ENCODE measurements at regions not wholly inside any gene's neighbourhood (a gene's known extent, or its start where the extent isn't known, plus 50 kb on each side); places are given as distances from the start of the nearest gene placed in this dataset.
A peak's percentile ranks its signal among the peaks of the same experiment; 100 is the strongest.

- WGBS, result 7% methylated on average over 3 of the region's 3 CpGs
- no peak overlapping the region for H3K27ac ChIP-seq (ENCODE audit: low read length)
- H3K27me3 ChIP-seq (ENCODE audit: control insufficient read depth, insufficient read depth), result no peaks in the 10 kb centered on the region
- DNase-seq, result peak; percentile 11 to 41 (median 29)
- H3K4me1 ChIP-seq (ENCODE audit: control insufficient read depth, insufficient read depth, low read length), result no peaks in the 10 kb centered on the region
- H3K4me3 ChIP-seq (ENCODE audit: low read length), result no peak overlapping the region
- intact Hi-C loops (cut with DNase I), result no loop called here
- ATAC-seq, result no peak
- H3K9me3 ChIP-seq (ENCODE audit: control insufficient read depth, low read length), result no peaks in the 10 kb centered on the region
Measured at GRCh38 chr18:68623342-68623741, 91.6 kb downstream of the TMX3 start.

GRCh38 chr18:68611311-68611710 lies 103.6 kb downstream of the TMX3 start:
- peaks cover 2% of the 10 kb centered on the region for H3K4me1 ChIP-seq (ENCODE audit: control insufficient read depth, insufficient read depth, low read length)
- no peak for ATAC-seq
- WGBS, result 78% methylated on average over 4 of the region's 4 CpGs

GRCh38 chr18:68608851-68609490 lies 105.9 kb downstream of the TMX3 start:
- Histone ChIP-seq H3K4me3 (ENCODE audit: low read length) (no peak overlapping the region), H3K9me3 (ENCODE audit: control insufficient read depth, low read length) (no peaks in the 10 kb centered on the region), H3K27ac (ENCODE audit: low read length) (no peak overlapping the region), H3K27me3 (ENCODE audit: control insufficient read depth, insufficient read depth) (no peaks in the 10 kb centered on the region), H3K4me1 (ENCODE audit: control insufficient read depth, insufficient read depth, low read length) (peaks cover 2% of the 10 kb centered on the region)
- intact Hi-C loops (cut with DNase I), result no loop called here
- DNase-seq (no peak), ATAC-seq (no peak)
- 63% methylated on average over 6 of the region's 6 CpGs for WGBS

More at GRCh38 chr18:68611311-68611710, 103.6 kb downstream of the TMX3 start:
- H3K4me3 ChIP-seq (ENCODE audit: low read length), result no peak overlapping the region
- H3K27ac ChIP-seq (ENCODE audit: low read length), result no peak overlapping the region
- H3K27me3 ChIP-seq (ENCODE audit: control insufficient read depth, insufficient read depth), result no peaks in the 10 kb centered on the region
- intact Hi-C loops (cut with DNase I), result no loop called here
- H3K9me3 ChIP-seq (ENCODE audit: control insufficient read depth, low read length), result no peaks in the 10 kb centered on the region
- no peak for DNase-seq

DNA sequence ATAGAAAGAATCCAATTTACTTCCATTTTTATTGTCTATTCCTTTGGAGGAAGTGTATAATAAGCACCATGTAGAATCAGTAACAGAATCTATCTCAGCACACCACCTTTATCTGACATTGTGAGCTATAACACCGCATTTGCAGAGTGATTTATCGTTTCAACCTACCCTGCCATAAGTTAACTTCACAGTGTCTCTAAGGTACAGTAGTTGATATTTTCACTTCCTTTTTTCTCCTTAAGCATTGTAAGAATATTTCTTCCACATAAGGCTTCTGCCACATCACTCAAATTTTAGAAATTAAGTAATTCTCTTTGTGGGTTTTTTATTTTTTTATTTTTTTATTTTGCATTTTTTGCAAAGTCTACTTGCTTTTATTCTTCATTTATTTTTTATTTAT lies 107.1 kb downstream of the TMX3 start:
- no peaks in the 10 kb centered on the region for H3K9me3 ChIP-seq (ENCODE audit: control insufficient read depth, low read length)
- no peak for ATAC-seq
- H3K27me3 ChIP-seq (ENCODE audit: control insufficient read depth, insufficient read depth), result no peaks in the 10 kb centered on the region
- no peak overlapping the region for H3K27ac ChIP-seq (ENCODE audit: low read length)
- 91% methylated on average over 2 of the region's 2 CpGs for WGBS
- no peak overlapping the region for H3K4me3 ChIP-seq (ENCODE audit: low read length)
- DNase-seq, result no peak
- H3K4me1 ChIP-seq (ENCODE audit: control insufficient read depth, insufficient read depth, low read length), result peaks cover 2% of the 10 kb centered on the region
- intact Hi-C loops (cut with DNase I), result no loop called here

DNA sequence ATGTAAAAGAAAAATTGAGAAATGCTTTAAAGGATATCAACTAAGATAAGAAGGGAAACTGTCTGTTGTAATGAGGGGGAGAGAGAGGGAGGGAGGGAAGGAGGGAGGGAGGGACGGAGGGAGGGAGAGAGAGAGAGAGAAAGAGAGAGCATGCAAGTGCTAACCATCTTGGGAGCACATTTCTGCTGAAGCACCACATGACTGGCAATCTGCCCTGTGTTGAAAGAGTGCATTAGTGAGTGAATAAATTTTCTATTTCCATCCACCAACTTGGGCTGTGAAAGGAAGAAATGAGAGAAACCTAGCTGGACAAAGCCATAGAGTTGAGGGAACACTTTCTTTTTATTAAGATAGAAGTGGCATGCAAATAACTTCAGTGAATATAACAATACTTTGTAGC lies 110.7 kb downstream of the TMX3 start:
- WGBS, result 31% methylated on average over 1 of the region's 1 CpG

DNA sequence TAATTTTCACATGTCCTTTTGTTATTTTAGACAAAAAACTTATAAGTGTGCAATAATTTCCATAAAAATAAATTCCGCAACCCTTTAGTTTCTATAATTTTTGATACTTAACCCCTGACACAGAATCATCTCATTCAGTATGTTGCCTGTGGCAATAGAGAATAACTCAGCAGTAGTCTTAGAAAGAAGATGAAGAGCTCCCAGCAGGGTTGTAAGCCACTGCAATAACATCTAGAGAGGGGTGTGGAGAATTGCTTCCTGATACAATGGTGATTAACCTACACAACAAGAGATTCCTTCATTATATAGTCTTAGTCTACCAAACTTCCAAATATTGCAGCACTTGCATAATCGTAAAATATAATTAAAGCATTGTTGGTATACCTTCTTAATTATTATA lies 118.9 kb downstream of the TMX3 start:
- no peak for DNase-seq
- H3K27me3 ChIP-seq (ENCODE audit: control insufficient read depth, insufficient read depth), result no peaks in the 10 kb centered on the region
- WGBS, result 72% methylated on average over 2 of the region's 2 CpGs
- H3K4me3 ChIP-seq (ENCODE audit: low read length), result no peak overlapping the region
- intact Hi-C loops (cut with DNase I), result no loop called here
- ATAC-seq, result no peak
- H3K27ac ChIP-seq (ENCODE audit: low read length), result no peak overlapping the region
- H3K9me3 ChIP-seq (ENCODE audit: control insufficient read depth, low read length), result no peaks in the 10 kb centered on the region
- H3K4me1 ChIP-seq (ENCODE audit: control insufficient read depth, insufficient read depth, low read length), result no peaks in the 10 kb centered on the region

More for the DNA sequence above, 110.7 kb downstream of the TMX3 start:
- peaks cover 2% of the 10 kb centered on the region for H3K4me1 ChIP-seq (ENCODE audit: control insufficient read depth, insufficient read depth, low read length)
- intact Hi-C loops (cut with DNase I), result no loop called here
- no peak overlapping the region for H3K4me3 ChIP-seq (ENCODE audit: low read length)
- DNase-seq (no peak), ATAC-seq (no peak)
- no peaks in the 10 kb centered on the region for H3K27me3 ChIP-seq (ENCODE audit: control insufficient read depth, insufficient read depth)
- no peaks in the 10 kb centered on the region for H3K9me3 ChIP-seq (ENCODE audit: control insufficient read depth, low read length)
- H3K27ac ChIP-seq (ENCODE audit: low read length), result no peak overlapping the region

GRCh38 chr18:68588169-68588568 lies 126.7 kb downstream of the TMX3 start:
- intact Hi-C loops (cut with DNase I), result no loop called here
- WGBS, result 78% methylated on average over 5 of the region's 5 CpGs
- no peaks in the 10 kb centered on the region for H3K4me1 ChIP-seq (ENCODE audit: control insufficient read depth, insufficient read depth, low read length)
- H3K27ac ChIP-seq (ENCODE audit: low read length), result no peak overlapping the region
- ATAC-seq (no peak), DNase-seq (no peak)
- H3K4me3 ChIP-seq (ENCODE audit: low read length), result no peak overlapping the region
- H3K9me3 ChIP-seq (ENCODE audit: control insufficient read depth, low read length), result no peaks in the 10 kb centered on the region
- H3K27me3 ChIP-seq (ENCODE audit: control insufficient read depth, insufficient read depth), result no peaks in the 10 kb centered on the region

DNA sequence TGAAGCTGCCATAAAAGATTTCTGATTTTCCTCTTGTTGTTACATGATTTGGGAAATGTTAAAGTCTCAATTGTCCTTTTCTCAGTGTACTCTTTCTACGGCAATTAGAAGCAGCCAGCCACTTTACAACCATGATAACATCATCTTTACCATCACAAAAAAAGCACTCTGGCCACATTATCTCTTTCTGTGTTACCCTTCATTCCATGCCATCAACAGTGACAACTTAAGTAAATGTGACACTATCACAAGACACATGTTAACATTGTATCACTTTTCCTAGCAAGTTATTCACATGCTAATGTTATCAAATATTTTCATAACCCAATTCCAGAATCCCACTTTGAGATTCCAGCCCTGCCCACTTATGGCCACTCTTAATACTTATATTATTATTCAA lies 131.2 kb downstream of the TMX3 start:
- no peak for ATAC-seq
- H3K4me3 ChIP-seq (ENCODE audit: low read length), result no peak overlapping the region
- H3K27me3 ChIP-seq (ENCODE audit: control insufficient read depth, insufficient read depth), result no peaks in the 10 kb centered on the region
- no peaks in the 10 kb centered on the region for H3K4me1 ChIP-seq (ENCODE audit: control insufficient read depth, insufficient read depth, low read length)
- no peaks in the 10 kb centered on the region for H3K9me3 ChIP-seq (ENCODE audit: control insufficient read depth, low read length)
- no peak overlapping the region for H3K27ac ChIP-seq (ENCODE audit: low read length)
- 47% methylated on average over 1 of the region's 1 CpG for WGBS
- DNase-seq, result no peak
- intact Hi-C loops (cut with DNase I), result no loop called here

- intact Hi-C loops (cut with DNase I), result no loop called here
- Histone ChIP-seq H3K27ac (ENCODE audit: low read length) (no peak overlapping the region), H3K4me3 (ENCODE audit: low read length) (no peak overlapping the region), H3K9me3 (ENCODE audit: control insufficient read depth, low read length) (no peaks in the 10 kb centered on the region), H3K27me3 (ENCODE audit: control insufficient read depth, insufficient read depth) (no peaks in the 10 kb centered on the region), H3K4me1 (ENCODE audit: control insufficient read depth, insufficient read depth, low read length) (no peaks in the 10 kb centered on the region)
- ATAC-seq, result no peak
- no peak for DNase-seq
- 89% methylated on average over 5 of the region's 5 CpGs for WGBS
Measured at GRCh38 chr18:68574311-68574710, 140.6 kb downstream of the TMX3 start.

GRCh38 chr18:68569936-68570335 lies 145.0 kb downstream of the TMX3 start:
- Histone ChIP-seq H3K27me3 (ENCODE audit: control insufficient read depth, insufficient read depth) (no peaks in the 10 kb centered on the region), H3K27ac (ENCODE audit: low read length) (no peak overlapping the region), H3K4me1 (ENCODE audit: control insufficient read depth, insufficient read depth, low read length) (no peaks in the 10 kb centered on the region), H3K4me3 (ENCODE audit: low read length) (no peak overlapping the region), H3K9me3 (ENCODE audit: control insufficient read depth, low read length) (no peaks in the 10 kb centered on the region)
- DNase-seq (no peak), ATAC-seq (no peak)
- 94% methylated on average over 3 of the region's 3 CpGs for WGBS
- intact Hi-C loops (cut with DNase I), result no loop called here

- DNase-seq (no peak), ATAC-seq (no peak)
- Histone ChIP-seq H3K27ac (ENCODE audit: low read length) (no peak overlapping the region), H3K4me1 (ENCODE audit: control insufficient read depth, insufficient read depth, low read length) (no peaks in the 10 kb centered on the region), H3K9me3 (ENCODE audit: control insufficient read depth, low read length) (no peaks in the 10 kb centered on the region), H3K27me3 (ENCODE audit: control insufficient read depth, insufficient read depth) (no peaks in the 10 kb centered on the region), H3K4me3 (ENCODE audit: low read length) (no peak overlapping the region)
- WGBS, result 42% methylated on average over 4 of the region's 4 CpGs
- intact Hi-C loops (cut with DNase I), result no loop called here
Measured at GRCh38 chr18:68568364-68569155, 146.3 kb downstream of the TMX3 start.
